Heart left ventricle (tissue), 13 donors: ENCODE measurements at regions not wholly inside any gene's neighbourhood (a gene's known extent, or its start where the extent isn't known, plus 50 kb on each side); places are given as distances from the start of the nearest gene placed in this dataset.

ENCODE experiments used
- POLR2A ChIP-seq, 2 donors: fragments of 450-650 bp; IDR thresholded peaks; one replicate each; pipeline ENCODE4 v1.6.1; 2017; ENCODE audit warnings: antibody characterized with exemption in 2 of 2, mild to moderate bottlenecking in 2 of 2, moderate library complexity in 2 of 2
- TF ChIP-seq, protein P1 (sequence below), 12 donors: fragments of 200-600 bp; sonication (generic) in 4 of 12; IDR thresholded peaks; one replicate each; pipeline versions ENCODE4 v1.5.0 to v1.8.0; 2018 to 2022; ENCODE audit warnings: antibody characterized with exemption in 12 of 12, mild to moderate bottlenecking in 5 of 12
- donor health status: ischemic (EF 13 %, LVEDD 7.1; RV severe dilation, severe dysfunction).
- donor health status: DM: no; HTN: yes; CAD: no.
- donor health status: DM: no; HTN: no; CAD: no.
- donor health status: ischemic (EF 25% LVEDD 6.9; RV normal size, moderate dysfunction).
- donor health status: ischemic (EF 25% LVEDD 5.7; RV mildly dilated, moderate dysfunction).
- donor health status: ischemic (EF 35%, LVEDD 5.7; RV mildly dilated, moderate dysfunction).
- donor health status: nonischemic (EF 11% LVEDD 7.7; RV severe dilation, severe dysfunction).
- donor health status: DM: yes; HTN: yes; CAD: no.
- donor health status: PGD.
- donor health status: ischemic (EF 29% LVEDD 5.4; RV normal size, mild dysfunction).
- donor health status: nonischemic (EF 23%, LVEDD 6.1; RV moderate dilation, normal function).

DNA sequence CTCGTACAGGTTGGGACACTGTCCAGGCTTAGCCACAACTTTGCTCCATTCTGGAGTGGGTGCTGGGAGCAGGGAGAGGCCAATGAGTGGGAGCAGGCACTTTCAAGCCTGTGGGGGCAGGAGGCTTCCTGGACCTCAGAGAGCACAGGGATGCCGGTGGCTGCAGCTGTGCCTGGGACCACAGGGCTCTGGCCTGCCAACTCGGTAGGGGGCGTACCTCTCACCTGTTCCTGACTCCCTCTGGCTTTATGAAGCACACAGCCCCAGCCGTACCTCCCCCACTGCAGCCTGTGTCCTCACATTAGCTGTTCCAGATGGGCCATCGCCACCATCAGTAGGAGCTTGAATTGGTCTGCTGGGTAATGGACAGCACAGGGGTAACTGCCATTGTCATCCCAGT lies 278.7 kb upstream of the KLHL1 start:
- TF ChIP-seq POLR2A (IDR thresholded peaks at IDR 0.05) = no peak
- TF ChIP-seq, protein P1, sequence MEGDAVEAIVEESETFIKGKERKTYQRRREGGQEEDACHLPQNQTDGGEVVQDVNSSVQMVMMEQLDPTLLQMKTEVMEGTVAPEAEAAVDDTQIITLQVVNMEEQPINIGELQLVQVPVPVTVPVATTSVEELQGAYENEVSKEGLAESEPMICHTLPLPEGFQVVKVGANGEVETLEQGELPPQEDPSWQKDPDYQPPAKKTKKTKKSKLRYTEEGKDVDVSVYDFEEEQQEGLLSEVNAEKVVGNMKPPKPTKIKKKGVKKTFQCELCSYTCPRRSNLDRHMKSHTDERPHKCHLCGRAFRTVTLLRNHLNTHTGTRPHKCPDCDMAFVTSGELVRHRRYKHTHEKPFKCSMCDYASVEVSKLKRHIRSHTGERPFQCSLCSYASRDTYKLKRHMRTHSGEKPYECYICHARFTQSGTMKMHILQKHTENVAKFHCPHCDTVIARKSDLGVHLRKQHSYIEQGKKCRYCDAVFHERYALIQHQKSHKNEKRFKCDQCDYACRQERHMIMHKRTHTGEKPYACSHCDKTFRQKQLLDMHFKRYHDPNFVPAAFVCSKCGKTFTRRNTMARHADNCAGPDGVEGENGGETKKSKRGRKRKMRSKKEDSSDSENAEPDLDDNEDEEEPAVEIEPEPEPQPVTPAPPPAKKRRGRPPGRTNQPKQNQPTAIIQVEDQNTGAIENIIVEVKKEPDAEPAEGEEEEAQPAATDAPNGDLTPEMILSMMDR (IDR thresholded peaks at IDR 0.05) = no peak
